HepG2 (cell line): ENCODE measurements at regions not wholly inside any gene's neighbourhood (a gene's known extent, or its start where the extent isn't known, plus 50 kb on each side); places are given as distances from the start of the nearest gene placed in this dataset.

Experiments used
- ATAC-seq: fragments of 200-7000 bp; cut with Tn5 transposase; 3 replicates; pipeline ENCODE4 v1.9.1; 2020; ENCODE audit warnings: mild to moderate bottlenecking, moderate library complexity
- BruUV-seq: library from RNA; stranded (reverse); fragments of 400-500 nt; replicated peaks from 2 replicates; lab custom pipeline; 2021; lab: Mats Ljungman, UMichigan
- CTCF ChIA-PET: fragments of 300-600 bp; formaldehyde crosslinking; extraction: SDS; loops from one replicate; lab custom pipeline; 2021; ENCODE audit warnings: low total read pairs, inconsistent platforms, low intra/inter-chr PET ratio; lab: Yijun Ruan, JAX
- POLR2A ChIA-PET: fragments of 350-600 bp; sonication (Branson Sonifier 250); formaldehyde crosslinking; loops from one replicate; lab custom pipeline; 2020; ENCODE audit warnings: antibody characterized with exemption, inconsistent platforms; lab: Yijun Ruan, JAX
- DNase-seq: peaks from one replicate; pipeline ENCODE4 v3.0.0-alpha.2; 2015; ENCODE audit warnings: low spot score
- FAIRE-seq: peaks from 3 replicates; lab custom pipeline; 2011; peaks lifted over from hg19 to GRCh38; lab: Jason Lieb, UNC
- H2AFZ ChIP-seq: one replicate; pipeline ENCODE4 v1.6.1; 2011; ENCODE audit warnings: low read length, inconsistent platforms
- H3K27ac ChIP-seq: fragments of 300-600 bp; 3 replicates; pipeline ENCODE4 v1.8.0; 2011; ENCODE audit warnings: mixed run types, mild to moderate bottlenecking, mixed read lengths, low read length, inconsistent platforms; ENCODE audit not compliant: insufficient read depth; ENCODE audit errors: extremely low read length
- H3K27me3 ChIP-seq, 2 experiments: fragments of 200-600 bp in 1 of 2; 2 replicates in 1 of 2; 3 replicates in 1 of 2; pipeline versions ENCODE4 v1.6.0 to v1.8.0; 2011; ENCODE audit warnings: low read length in 2 of 2, mild to moderate bottlenecking in 2 of 2, moderate library complexity in 2 of 2, inconsistent platforms in 1 of 2; ENCODE audit not compliant: insufficient read depth in 2 of 2, control insufficient read depth in 1 of 2
- H3K36me3 ChIP-seq, 2 experiments: fragments of 200-600 bp in 1 of 2; replicated peaks in 1 of 2; 2 replicates in 1 of 2; 3 replicates in 1 of 2; pipeline versions ENCODE4 v1.5.1 to v1.8.0; 2011; ENCODE audit warnings: low read length in 2 of 2, inconsistent platforms in 1 of 2; ENCODE audit not compliant: insufficient read depth in 2 of 2, control insufficient read depth in 1 of 2
- H3K4me1 ChIP-seq: 2 replicates; pipeline ENCODE4 v1.5.1; 2012; ENCODE audit warnings: low read length, inconsistent platforms; ENCODE audit not compliant: insufficient read depth
- H3K4me2 ChIP-seq: 2 replicates; pipeline ENCODE4 v1.6.0; 2011; ENCODE audit warnings: low read depth, low read length, inconsistent platforms
- H3K4me3 ChIP-seq, 3 experiments: fragments of 200-600 bp in 1 of 3; sonication (generic), shearing (Covaris generic) in 1 of 3; replicated peaks in 1 of 3; 2 replicates each; pipeline ENCODE4 v1.5.1; 2011 to 2016; ENCODE audit warnings: low read length in 3 of 3, inconsistent platforms in 2 of 3, low read depth in 2 of 3, mild to moderate bottlenecking in 2 of 3, control low read depth in 1 of 3, mixed read lengths in 1 of 3; ENCODE audit not compliant: insufficient read depth in 1 of 3
- H3K79me2 ChIP-seq: one replicate; pipeline ENCODE4 v1.6.1; 2011; ENCODE audit warnings: low read length, inconsistent platforms; ENCODE audit not compliant: insufficient read depth
- H3K9ac ChIP-seq: 2 replicates; pipeline ENCODE4 v1.6.0; 2011; ENCODE audit warnings: mild to moderate bottlenecking, low read depth, low read length, inconsistent platforms; ENCODE audit not compliant: insufficient read depth
- H3K9me3 ChIP-seq: 2 replicates; pipeline ENCODE4 v1.5.1; 2012; ENCODE audit warnings: mild to moderate bottlenecking, low read length
- H4K20me1 ChIP-seq: 2 replicates; pipeline ENCODE4 v1.6.0; 2011; ENCODE audit warnings: inconsistent platforms, mild to moderate bottlenecking, low read length, moderate library complexity; ENCODE audit not compliant: insufficient read depth
- CTCF ChIP-seq: sonication (generic); formaldehyde crosslinking; IDR thresholded peaks from 2 replicates; pipeline ENCODE4 v1.5.0; 2020; ENCODE audit warnings: mild to moderate bottlenecking, missing genetic modification reagents, moderate library complexity
- FOXA3 ChIP-seq: IDR thresholded peaks from 2 replicates; pipeline ENCODE4 v1.6.1; 2016; ENCODE audit warnings: missing genetic modification reagents, missing compliant biosample characterization
- MATR3 ChIP-seq: sonication (generic); formaldehyde crosslinking; IDR thresholded peaks from 2 replicates; pipeline ENCODE4 v1.4.0; 2020; ENCODE audit warnings: missing genetic modification reagents
- PPARG ChIP-seq: conservative IDR thresholded peaks from 2 replicates; pipeline ENCODE4 v1.6.1; 2016; ENCODE audit warnings: missing biosample characterization, missing genetic modification reagents
- SMARCE1 ChIP-seq: fragments of 450-650 bp; IDR thresholded peaks from 2 replicates; pipeline ENCODE4 v1.6.1; 2017; ENCODE audit warnings: borderline replicate concordance
- STAT6 ChIP-seq: sonication (generic); formaldehyde crosslinking; IDR thresholded peaks from 2 replicates; pipeline ENCODE4 v1.4.0; 2020; ENCODE audit warnings: missing genetic modification reagents, mild to moderate bottlenecking, borderline replicate concordance
- ZFP1 ChIP-seq: IDR thresholded peaks from 2 replicates; pipeline ENCODE4 v1.6.1; 2016
- ZNF138 ChIP-seq: sonication (generic); formaldehyde crosslinking; IDR thresholded peaks from 2 replicates; pipeline ENCODE4 v1.5.0; 2020; ENCODE audit warnings: mild to moderate bottlenecking, low read depth, missing genetic modification reagents
- WGBS: methylation state at CpG from one replicate; pipeline ENCODE4 v1.1.6; 2017; ENCODE audit warnings: low lambda C conversion rate; 5-methylcytosine and 5-hydroxymethylcytosine counted together
- in situ Hi-C: cut with HindIII; loops from 2 replicates; pipeline ENCODE4 v1.10.0; 2017; ENCODE audit warnings: low pct_unique_long_range_greater_than_20kb; ENCODE audit not compliant: extremely low pct_ligation_motif_present
- intact Hi-C: fragments of 100-400 bp; cut with micrococcal nuclease; formaldehyde crosslinking; loops from one replicate; pipeline ENCODE4 v1.10.0; 2022; ENCODE audit not compliant: unreplicated experiment
- TF ChIP-seq, protein P1 (sequence below): sonication (generic); formaldehyde crosslinking; IDR thresholded peaks from 2 replicates; pipeline ENCODE4 v1.5.1; 2020; ENCODE audit warnings: missing genetic modification reagents, mild to moderate bottlenecking, borderline replicate concordance
- TF ChIP-seq, protein P2 (sequence below): IDR thresholded peaks from 2 replicates; pipeline ENCODE4 v1.6.1; 2012; ENCODE audit warnings: low read depth, low read length, improper control_type of control experiment

- WGBS, result 53% methylated on average over 4 of the region's 4 CpGs
- no peaks in the 10 kb centered on the region for H3K79me2 ChIP-seq
- FAIRE-seq (no peak), DNase-seq (no peak), ATAC-seq (no peak)
- in situ Hi-C loops (no loop called here), intact Hi-C loops (no loop called here)
- no TSS peak for BruUV-seq
- H3K9ac ChIP-seq, result no peak overlapping the region
- H3K36me3 ChIP-seq, result no peaks in the 10 kb centered on the region
- no peak overlapping the region for H3K4me3 ChIP-seq
- ChIA-PET CTCF (no interaction called here), POLR2A (no interaction called here)
- peaks cover 0 to 6% of the 10 kb centered on the region in 2 experiments; a peak in 2 of 5 replicates for H3K27me3 ChIP-seq
- H3K4me1 ChIP-seq, result peaks cover 8% of the 10 kb centered on the region; the same call in 1 of the 2 replicates
- TF ChIP-seq, protein P1, sequence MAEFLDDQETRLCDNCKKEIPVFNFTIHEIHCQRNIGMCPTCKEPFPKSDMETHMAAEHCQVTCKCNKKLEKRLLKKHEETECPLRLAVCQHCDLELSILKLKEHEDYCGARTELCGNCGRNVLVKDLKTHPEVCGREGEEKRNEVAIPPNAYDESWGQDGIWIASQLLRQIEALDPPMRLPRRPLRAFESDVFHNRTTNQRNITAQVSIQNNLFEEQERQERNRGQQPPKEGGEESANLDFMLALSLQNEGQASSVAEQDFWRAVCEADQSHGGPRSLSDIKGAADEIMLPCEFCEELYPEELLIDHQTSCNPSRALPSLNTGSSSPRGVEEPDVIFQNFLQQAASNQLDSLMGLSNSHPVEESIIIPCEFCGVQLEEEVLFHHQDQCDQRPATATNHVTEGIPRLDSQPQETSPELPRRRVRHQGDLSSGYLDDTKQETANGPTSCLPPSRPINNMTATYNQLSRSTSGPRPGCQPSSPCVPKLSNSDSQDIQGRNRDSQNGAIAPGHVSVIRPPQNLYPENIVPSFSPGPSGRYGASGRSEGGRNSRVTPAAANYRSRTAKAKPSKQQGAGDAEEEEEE, result no peak
- TF ChIP-seq ZFP1 (CRISPR knock-in tag), result no peak
- TF ChIP-seq FOXA3, result no peak
- TF ChIP-seq SMARCE1, result no peak
- TF ChIP-seq, protein P2, sequence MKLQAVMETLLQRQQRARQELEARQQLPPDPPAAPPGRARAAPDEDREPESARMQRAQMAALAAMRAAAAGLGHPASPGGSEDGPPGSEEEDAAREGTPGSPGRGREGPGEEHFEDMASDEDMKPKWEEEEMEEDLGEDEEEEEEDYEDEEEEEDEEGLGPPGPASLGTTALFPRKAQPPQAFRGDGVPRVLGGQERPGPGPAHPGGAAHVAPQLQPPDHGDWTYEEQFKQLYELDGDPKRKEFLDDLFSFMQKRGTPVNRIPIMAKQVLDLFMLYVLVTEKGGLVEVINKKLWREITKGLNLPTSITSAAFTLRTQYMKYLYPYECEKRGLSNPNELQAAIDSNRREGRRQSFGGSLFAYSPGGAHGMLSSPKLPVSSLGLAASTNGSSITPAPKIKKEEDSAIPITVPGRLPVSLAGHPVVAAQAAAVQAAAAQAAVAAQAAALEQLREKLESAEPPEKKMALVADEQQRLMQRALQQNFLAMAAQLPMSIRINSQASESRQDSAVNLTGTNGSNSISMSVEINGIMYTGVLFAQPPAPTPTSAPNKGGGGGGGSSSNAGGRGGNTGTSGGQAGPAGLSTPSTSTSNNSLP, result no peak
- TF ChIP-seq ZNF138 (CRISPR knock-in tag), result no peak
- TF ChIP-seq CTCF, result no peak
- TF ChIP-seq STAT6, result no peak
- no peak for TF ChIP-seq PPARG (CRISPR knock-in tag)
- no peak for TF ChIP-seq MATR3 (CRISPR knock-in tag)
- no peak overlapping the region for H2AFZ ChIP-seq
- no peaks in the 10 kb centered on the region for H4K20me1 ChIP-seq
- peaks cover 10% of the 10 kb centered on the region for H3K9me3 ChIP-seq
- no peak overlapping the region for H3K27ac ChIP-seq
- no peak overlapping the region for H3K4me2 ChIP-seq
Measured at GRCh38 chr6:148136586-148136985, 206.1 kb upstream of the SASH1 start.
